ENCODE measurements at regions not wholly inside any gene's neighbourhood (a gene's known extent, or its start where the extent isn't known, plus 50 kb on each side); places are given as distances from the start of the nearest gene placed in this dataset.

DNA sequence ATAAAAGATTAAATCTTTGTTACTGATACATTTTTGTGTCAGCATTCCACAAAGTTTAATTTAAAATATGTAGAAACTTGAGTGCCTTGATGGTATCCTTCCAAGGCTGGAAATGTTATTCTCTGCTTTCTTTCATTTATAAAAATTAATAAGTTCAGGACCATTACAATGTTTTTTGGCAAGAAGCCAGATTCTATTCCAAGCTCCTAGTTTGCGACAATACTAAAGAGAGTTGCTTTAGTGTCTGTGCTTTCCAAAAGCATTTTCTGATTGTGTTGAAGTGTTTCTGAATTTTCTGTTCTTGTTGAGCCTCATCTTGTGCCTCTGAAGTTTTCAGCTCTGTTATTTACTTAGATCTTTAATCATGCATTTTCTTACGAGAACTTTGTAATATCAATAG is 516.2 kb downstream of the KCTD8 start:
- TF ChIP-seq, protein P1, sequence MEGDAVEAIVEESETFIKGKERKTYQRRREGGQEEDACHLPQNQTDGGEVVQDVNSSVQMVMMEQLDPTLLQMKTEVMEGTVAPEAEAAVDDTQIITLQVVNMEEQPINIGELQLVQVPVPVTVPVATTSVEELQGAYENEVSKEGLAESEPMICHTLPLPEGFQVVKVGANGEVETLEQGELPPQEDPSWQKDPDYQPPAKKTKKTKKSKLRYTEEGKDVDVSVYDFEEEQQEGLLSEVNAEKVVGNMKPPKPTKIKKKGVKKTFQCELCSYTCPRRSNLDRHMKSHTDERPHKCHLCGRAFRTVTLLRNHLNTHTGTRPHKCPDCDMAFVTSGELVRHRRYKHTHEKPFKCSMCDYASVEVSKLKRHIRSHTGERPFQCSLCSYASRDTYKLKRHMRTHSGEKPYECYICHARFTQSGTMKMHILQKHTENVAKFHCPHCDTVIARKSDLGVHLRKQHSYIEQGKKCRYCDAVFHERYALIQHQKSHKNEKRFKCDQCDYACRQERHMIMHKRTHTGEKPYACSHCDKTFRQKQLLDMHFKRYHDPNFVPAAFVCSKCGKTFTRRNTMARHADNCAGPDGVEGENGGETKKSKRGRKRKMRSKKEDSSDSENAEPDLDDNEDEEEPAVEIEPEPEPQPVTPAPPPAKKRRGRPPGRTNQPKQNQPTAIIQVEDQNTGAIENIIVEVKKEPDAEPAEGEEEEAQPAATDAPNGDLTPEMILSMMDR (IDR thresholded peaks at IDR 0.05): no peak
- no peak for TF ChIP-seq POLR2A (IDR thresholded peaks at IDR 0.05)
